Fibroblast of lung (primary cell): ENCODE measurements at regions not wholly inside any gene's neighbourhood (a gene's known extent, or its start where the extent isn't known, plus 50 kb on each side); places are given as distances from the start of the nearest gene placed in this dataset.

Experiments used
- EZH2 ChIP-seq: IDR thresholded peaks from 2 replicates; pipeline ENCODE4 v1.5.1; 2012; ENCODE audit warnings: low read length, control low read depth, mild to moderate bottlenecking; ENCODE audit errors: missing control alignments
- TF ChIP-seq, protein P1 (sequence below), 2 donors: IDR thresholded peaks in 1 of 2; conservative IDR thresholded peaks in 1 of 2; 1 replicate in 1 of 2; 2 replicates in 1 of 2; pipeline ENCODE4 v1.5.1; 2011 to 2012; ENCODE audit warnings: low read length in 2 of 2, control low read depth in 1 of 2, inconsistent platforms in 1 of 2, low read depth in 1 of 2, mild to moderate bottlenecking in 1 of 2

DNA sequence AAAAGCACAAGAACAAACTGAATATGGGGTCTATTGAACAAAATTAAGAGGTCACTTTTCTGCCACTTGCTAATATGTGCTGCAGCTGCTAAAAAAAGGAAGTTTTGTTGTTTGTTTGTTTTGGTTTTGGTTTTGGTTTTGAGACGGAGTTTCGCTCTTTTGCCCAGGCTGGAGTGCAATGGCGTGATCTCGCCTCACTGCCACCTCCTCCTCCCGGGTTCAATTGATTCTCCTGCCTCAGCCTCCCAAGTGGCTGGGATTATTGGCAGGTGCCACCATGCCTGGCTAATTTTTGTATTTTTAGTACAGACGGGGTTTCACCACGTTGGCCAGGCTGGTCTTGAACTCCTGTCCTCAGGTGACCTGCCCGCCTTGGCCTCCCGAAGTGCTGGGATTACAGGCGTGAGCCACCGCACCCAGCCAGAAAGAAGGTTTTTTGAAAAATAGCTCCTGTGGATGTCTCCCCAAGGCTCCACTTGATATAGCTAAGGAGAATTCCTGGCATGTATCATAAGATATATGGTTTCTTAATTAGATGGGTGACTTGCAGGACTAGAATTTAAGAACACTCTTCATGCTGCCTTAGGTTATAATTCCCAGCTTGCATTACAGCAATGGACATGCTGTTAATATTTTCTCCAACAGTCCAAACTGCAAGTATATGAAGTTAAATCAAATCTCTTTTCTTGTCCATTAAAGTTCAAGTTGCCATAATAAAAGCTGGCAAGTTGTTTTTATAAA, 237.6 kb upstream of the AMIGO2 start:
- TF ChIP-seq, protein P1, sequence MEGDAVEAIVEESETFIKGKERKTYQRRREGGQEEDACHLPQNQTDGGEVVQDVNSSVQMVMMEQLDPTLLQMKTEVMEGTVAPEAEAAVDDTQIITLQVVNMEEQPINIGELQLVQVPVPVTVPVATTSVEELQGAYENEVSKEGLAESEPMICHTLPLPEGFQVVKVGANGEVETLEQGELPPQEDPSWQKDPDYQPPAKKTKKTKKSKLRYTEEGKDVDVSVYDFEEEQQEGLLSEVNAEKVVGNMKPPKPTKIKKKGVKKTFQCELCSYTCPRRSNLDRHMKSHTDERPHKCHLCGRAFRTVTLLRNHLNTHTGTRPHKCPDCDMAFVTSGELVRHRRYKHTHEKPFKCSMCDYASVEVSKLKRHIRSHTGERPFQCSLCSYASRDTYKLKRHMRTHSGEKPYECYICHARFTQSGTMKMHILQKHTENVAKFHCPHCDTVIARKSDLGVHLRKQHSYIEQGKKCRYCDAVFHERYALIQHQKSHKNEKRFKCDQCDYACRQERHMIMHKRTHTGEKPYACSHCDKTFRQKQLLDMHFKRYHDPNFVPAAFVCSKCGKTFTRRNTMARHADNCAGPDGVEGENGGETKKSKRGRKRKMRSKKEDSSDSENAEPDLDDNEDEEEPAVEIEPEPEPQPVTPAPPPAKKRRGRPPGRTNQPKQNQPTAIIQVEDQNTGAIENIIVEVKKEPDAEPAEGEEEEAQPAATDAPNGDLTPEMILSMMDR (conservative IDR thresholded peaks at IDR 0.05 in 1 of 2, IDR thresholded peaks at IDR 0.05 in 1 of 2; ENCODE audit: low read depth in 1 of 2, low read length in 2 of 2) = no peak
- no peak for TF ChIP-seq EZH2
